Right lobe of liver (tissue), 4 donors: ENCODE measurements at regions not wholly inside any gene's neighbourhood (a gene's known extent, or its start where the extent isn't known, plus 50 kb on each side); places are given as distances from the start of the nearest gene placed in this dataset.

Source experiments
- CTCF ChIP-seq, 4 donors: fragments of 200-600 bp in 3 of 4; fragments of 450-650 bp in 1 of 4; IDR thresholded peaks; one replicate each; pipeline versions ENCODE4 v1.5.1 to v1.8.0; 2016 to 2022; ENCODE audit warnings: antibody characterized with exemption in 4 of 4, mild to moderate bottlenecking in 2 of 4
- POLR2A ChIP-seq: fragments of 450-650 bp; IDR thresholded peaks from one replicate; pipeline ENCODE4 v1.6.1; 2017; ENCODE audit warnings: antibody characterized with exemption, mild to moderate bottlenecking
- donor health status: DM: no; HTN: no; CAD: no.
- donor health status: DM: no; HTN: no; CAD: no.
- donor health status: DM: no; HTN: yes; CAD: no.

- peak; percentile 57 to 71 (median 68) for TF ChIP-seq CTCF (IDR thresholded peaks at IDR 0.05)
- TF ChIP-seq POLR2A = no peak
Observed at GRCh38 chr1:110780600-110781484, 92.1 kb upstream of the CD53 start.
